Brain microvascular endothelial cell (primary cell): ENCODE measurements at regions not wholly inside any gene's neighbourhood (a gene's known extent, or its start where the extent isn't known, plus 50 kb on each side); places are given as distances from the start of the nearest gene placed in this dataset.

Experiments
- DNase-seq: peaks from one replicate; pipeline ENCODE4 v3.0.0-alpha.2; 2020
- H3K27ac ChIP-seq: fragments of 250-450 bp; sonication (Bioruptor Pico); 2 replicates; pipeline ENCODE4 v1.5.1; 2020; ENCODE audit warnings: mild to moderate bottlenecking, moderate library complexity
- H3K27me3 ChIP-seq: fragments of 250-450 bp; sonication (Bioruptor Pico); replicated peaks from 2 replicates; pipeline ENCODE4 v1.5.1; 2020; ENCODE audit warnings: mild to moderate bottlenecking
- H3K36me3 ChIP-seq: fragments of 250-450 bp; sonication (Bioruptor Pico); replicated peaks from 2 replicates; pipeline ENCODE4 v1.5.1; 2020; ENCODE audit warnings: mild to moderate bottlenecking
- H3K4me3 ChIP-seq: 2 replicates; pipeline ENCODE4 v1.5.1; 2011; ENCODE audit warnings: low read depth, mild to moderate bottlenecking, control low read depth, low read length, moderate library complexity
- in situ Hi-C: cut with HindIII; loops from 2 replicates; pipeline ENCODE4 v1.10.0; 2017; ENCODE audit warnings: low sequenced_read_pairs, low pct_ligation_motif_present
- TF ChIP-seq, protein P1 (sequence below): IDR thresholded peaks from 2 replicates; pipeline ENCODE4 v1.5.1; 2011; ENCODE audit warnings: low read depth, mild to moderate bottlenecking, moderate library complexity, low read length, control low read depth, inconsistent platforms; ENCODE audit errors: missing control alignments

GRCh38 chr22:27490080-27490479 lies 311.5 kb downstream of the MN1 start:
- H3K27me3 ChIP-seq = no peaks in the 10 kb centered on the region

DNA sequence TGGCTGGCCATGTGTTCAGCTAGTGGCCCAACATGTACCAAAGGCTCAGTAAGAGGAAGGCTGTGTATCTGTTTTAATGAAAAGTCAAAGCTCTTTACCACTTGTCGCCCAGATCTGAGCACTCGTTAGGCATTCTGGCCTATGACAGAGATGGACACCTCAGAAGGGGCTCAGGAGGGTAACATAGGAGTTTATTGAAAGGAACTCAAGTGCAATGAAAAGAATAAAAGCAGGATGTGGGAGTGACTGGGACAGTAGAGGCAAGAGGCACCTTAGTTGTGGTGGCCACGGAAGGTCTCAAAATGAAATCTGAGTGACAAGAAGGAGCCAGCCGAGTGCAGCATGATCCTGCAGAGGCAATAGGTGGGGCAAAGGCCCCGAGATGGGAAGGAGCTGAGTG lies 309.7 kb downstream of the MN1 start:
- no peaks in the 10 kb centered on the region for H3K27me3 ChIP-seq
- in situ Hi-C loops = no loop called here
- no peak overlapping the region for H3K4me3 ChIP-seq
- H3K27ac ChIP-seq = no peak overlapping the region
- TF ChIP-seq, protein P1, sequence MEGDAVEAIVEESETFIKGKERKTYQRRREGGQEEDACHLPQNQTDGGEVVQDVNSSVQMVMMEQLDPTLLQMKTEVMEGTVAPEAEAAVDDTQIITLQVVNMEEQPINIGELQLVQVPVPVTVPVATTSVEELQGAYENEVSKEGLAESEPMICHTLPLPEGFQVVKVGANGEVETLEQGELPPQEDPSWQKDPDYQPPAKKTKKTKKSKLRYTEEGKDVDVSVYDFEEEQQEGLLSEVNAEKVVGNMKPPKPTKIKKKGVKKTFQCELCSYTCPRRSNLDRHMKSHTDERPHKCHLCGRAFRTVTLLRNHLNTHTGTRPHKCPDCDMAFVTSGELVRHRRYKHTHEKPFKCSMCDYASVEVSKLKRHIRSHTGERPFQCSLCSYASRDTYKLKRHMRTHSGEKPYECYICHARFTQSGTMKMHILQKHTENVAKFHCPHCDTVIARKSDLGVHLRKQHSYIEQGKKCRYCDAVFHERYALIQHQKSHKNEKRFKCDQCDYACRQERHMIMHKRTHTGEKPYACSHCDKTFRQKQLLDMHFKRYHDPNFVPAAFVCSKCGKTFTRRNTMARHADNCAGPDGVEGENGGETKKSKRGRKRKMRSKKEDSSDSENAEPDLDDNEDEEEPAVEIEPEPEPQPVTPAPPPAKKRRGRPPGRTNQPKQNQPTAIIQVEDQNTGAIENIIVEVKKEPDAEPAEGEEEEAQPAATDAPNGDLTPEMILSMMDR = no peak
- no peaks in the 10 kb centered on the region for H3K36me3 ChIP-seq
- DNase-seq = no peak

More at GRCh38 chr22:27490080-27490479, 311.5 kb downstream of the MN1 start:
- no peak overlapping the region for H3K27ac ChIP-seq
- in situ Hi-C loops = no loop called here
- H3K4me3 ChIP-seq = no peak overlapping the region
- no peaks in the 10 kb centered on the region for H3K36me3 ChIP-seq
- TF ChIP-seq, protein P1 = no peak
- no peak for DNase-seq

- no peak overlapping the region for H3K27ac ChIP-seq
- H3K36me3 ChIP-seq = no peaks in the 10 kb centered on the region
- DNase-seq = no peak
- H3K4me3 ChIP-seq = no peak overlapping the region
- TF ChIP-seq, protein P1 = no peak
- in situ Hi-C loops = no loop called here
- H3K27me3 ChIP-seq = no peaks in the 10 kb centered on the region
Observed at GRCh38 chr22:27492566-27493201, 308.9 kb downstream of the MN1 start.

DNA sequence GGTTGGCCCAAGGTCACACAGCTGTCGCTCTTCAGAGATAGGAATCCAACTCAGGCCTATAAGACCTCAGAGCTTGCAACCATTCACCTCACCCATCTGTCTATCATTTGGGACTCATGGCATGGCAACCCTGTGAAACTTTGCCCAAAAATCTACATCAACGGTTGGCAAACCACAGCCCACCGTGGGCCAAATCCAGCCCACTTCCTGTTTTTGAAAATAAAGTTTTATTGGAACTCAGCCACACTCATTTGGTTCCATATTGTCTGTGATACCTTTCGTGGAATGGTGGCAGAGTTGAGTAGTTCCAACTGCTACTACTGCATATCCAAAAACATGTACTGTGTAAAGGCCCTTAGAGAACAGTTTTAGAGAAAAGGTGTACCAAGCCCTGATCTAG lies 307.8 kb downstream of the MN1 start:
- H3K4me3 ChIP-seq = no peak overlapping the region
- TF ChIP-seq, protein P1 = no peak
- no peaks in the 10 kb centered on the region for H3K36me3 ChIP-seq
- no peak for DNase-seq
- H3K27ac ChIP-seq = no peak overlapping the region
- H3K27me3 ChIP-seq = no peaks in the 10 kb centered on the region
- in situ Hi-C loops = no loop called here

- in situ Hi-C loops = no loop called here
- no peaks in the 10 kb centered on the region for H3K36me3 ChIP-seq
- H3K4me3 ChIP-seq = no peak overlapping the region
- TF ChIP-seq, protein P1 = no peak
- no peaks in the 10 kb centered on the region for H3K27me3 ChIP-seq
- DNase-seq = no peak
- H3K27ac ChIP-seq = no peak overlapping the region
Observed at GRCh38 chr22:27494785-27495184, 306.8 kb downstream of the MN1 start.

DNA sequence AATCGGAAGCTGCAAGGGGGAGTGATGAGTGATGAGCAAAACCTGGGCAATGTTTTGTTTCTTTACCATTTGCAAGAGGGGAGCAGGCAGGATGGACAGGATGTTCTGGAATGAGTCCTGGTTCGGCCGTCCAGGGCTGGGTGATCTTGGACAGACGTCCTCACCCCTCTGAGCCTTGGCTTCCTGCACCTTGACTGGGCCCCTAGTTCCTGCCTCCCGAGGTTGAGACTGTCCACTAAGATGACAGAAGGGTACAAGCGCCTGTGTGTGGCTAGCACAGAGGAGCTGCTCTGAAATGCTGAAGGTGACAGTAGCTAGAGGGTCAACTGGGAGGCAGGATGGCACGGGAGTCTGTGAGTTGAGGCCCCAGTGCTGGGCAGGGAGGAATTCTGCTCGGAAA lies 306.2 kb downstream of the MN1 start:
- Histone ChIP-seq H3K27ac (no peak overlapping the region), H3K27me3 (no peaks in the 10 kb centered on the region), H3K4me3 (no peak overlapping the region), H3K36me3 (no peaks in the 10 kb centered on the region)
- in situ Hi-C loops = no loop called here
- TF ChIP-seq, protein P1 = no peak
- DNase-seq = no peak
